Hematopoietic multipotent progenitor cell treated with erythropoietin and hydrocortisone succinate and interleukin-3 and kit ligand, for 4 days (in vitro differentiated cells): ENCODE measurements at regions not wholly inside any gene's neighbourhood (a gene's known extent, or its start where the extent isn't known, plus 50 kb on each side); places are given as distances from the start of the nearest gene placed in this dataset.
"Not testable (repeated sequence)": the region's sequence is repeated elsewhere in the genome, so short reads cannot be mapped to it uniquely, and the experiment has no call there.

Experiments
- DNase-seq: peaks from one replicate; pipeline ENCODE4 v3.0.0-alpha.2; 2015

- not testable (repeated sequence) for DNase-seq
Measured at GRCh38 chrX:92081250-92081649, 302.1 kb downstream of the PCDH11X start.

- not testable (repeated sequence) for DNase-seq
Measured at GRCh38 chrX:92090756-92091155, 311.6 kb downstream of the PCDH11X start.

- DNase-seq = not testable (repeated sequence)
Measured at GRCh38 chrX:92098136-92098535, 319.0 kb downstream of the PCDH11X start.

- not testable (repeated sequence) for DNase-seq
Measured at GRCh38 chrX:92100095-92100494, 320.9 kb downstream of the PCDH11X start.

- not testable (repeated sequence) for DNase-seq
Measured at GRCh38 chrX:92105693-92106092, 326.5 kb downstream of the PCDH11X start.

- DNase-seq = not testable (repeated sequence)
Measured at GRCh38 chrX:92106671-92107070, 327.5 kb downstream of the PCDH11X start.

GRCh38 chrX:92110410-92110911, 331.3 kb downstream of the PCDH11X start:
- not testable (repeated sequence) for DNase-seq

GRCh38 chrX:92117701-92118100, 338.5 kb downstream of the PCDH11X start:
- not testable (repeated sequence) for DNase-seq

- DNase-seq = not testable (repeated sequence)
Measured at GRCh38 chrX:92163035-92163434, 383.9 kb downstream of the PCDH11X start.

GRCh38 chrX:92209936-92210335, 430.8 kb downstream of the PCDH11X start:
- DNase-seq = no peak

GRCh38 chrX:92213786-92214185, 434.6 kb downstream of the PCDH11X start:
- no peak for DNase-seq

- not testable (repeated sequence) for DNase-seq
Measured at GRCh38 chrX:92215011-92215410, 435.8 kb downstream of the PCDH11X start.

- DNase-seq = no peak
Measured at GRCh38 chrX:92224406-92224805, 445.2 kb downstream of the PCDH11X start.

- no peak for DNase-seq
Measured at GRCh38 chrX:92230628-92231027, 451.5 kb downstream of the PCDH11X start.

- no peak for DNase-seq
Measured at GRCh38 chrX:92231391-92231790, 452.2 kb downstream of the PCDH11X start.

- peak; percentile 4 for DNase-seq
Measured at GRCh38 chrX:92232182-92232581, 453.0 kb downstream of the PCDH11X start.

- DNase-seq = no peak
Measured at GRCh38 chrX:92241249-92241648, 462.1 kb downstream of the PCDH11X start.

GRCh38 chrX:92247076-92247475, 467.9 kb downstream of the PCDH11X start:
- no peak for DNase-seq

GRCh38 chrX:92249125-92249524, 469.9 kb downstream of the PCDH11X start:
- DNase-seq = no peak

- DNase-seq = no peak
Measured at GRCh38 chrX:92260102-92260501, 480.9 kb downstream of the PCDH11X start.

GRCh38 chrX:92270936-92271855, 492.0 kb downstream of the PCDH11X start:
- DNase-seq = no peak

GRCh38 chrX:92278556-92278955, 499.4 kb downstream of the PCDH11X start:
- DNase-seq = not testable (repeated sequence)

GRCh38 chrX:92280347-92280746, 501.2 kb downstream of the PCDH11X start:
- not testable (repeated sequence) for DNase-seq

GRCh38 chrX:92283308-92283707, 504.1 kb downstream of the PCDH11X start:
- no peak for DNase-seq
